ENCODE measurements at regions not wholly inside any gene's neighbourhood (a gene's known extent, or its start where the extent isn't known, plus 50 kb on each side); places are given as distances from the start of the nearest gene placed in this dataset.

DNA sequence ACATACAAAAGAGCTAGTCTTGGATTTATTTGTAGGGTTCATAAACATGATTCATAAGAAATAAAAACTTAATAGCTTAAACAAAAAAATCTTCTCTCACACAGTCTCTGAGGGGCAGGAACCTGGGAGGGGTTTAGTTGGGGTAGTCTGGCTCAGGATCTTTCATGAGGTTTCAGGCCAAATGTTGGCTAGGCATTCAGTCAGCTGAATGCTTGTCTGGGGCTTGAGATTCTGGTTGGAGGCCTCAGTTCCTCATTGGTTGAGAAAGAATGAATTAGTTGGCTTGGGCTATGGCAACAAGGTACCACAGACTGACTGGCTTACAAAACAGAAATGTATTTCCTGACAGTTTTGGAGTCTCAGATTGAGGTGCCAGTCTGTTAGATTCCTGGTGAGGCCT is 74.3 kb downstream of the ANKRD7 start:
- no peak for DNase-seq

- DNase-seq: no peak
Measured at GRCh38 chr7:118300177-118300576, 75.7 kb downstream of the ANKRD7 start.

GRCh38 chr7:118304100-118304499 is 79.6 kb downstream of the ANKRD7 start:
- DNase-seq: no peak

GRCh38 chr7:118305671-118306070 is 81.2 kb downstream of the ANKRD7 start:
- no peak for DNase-seq

DNA sequence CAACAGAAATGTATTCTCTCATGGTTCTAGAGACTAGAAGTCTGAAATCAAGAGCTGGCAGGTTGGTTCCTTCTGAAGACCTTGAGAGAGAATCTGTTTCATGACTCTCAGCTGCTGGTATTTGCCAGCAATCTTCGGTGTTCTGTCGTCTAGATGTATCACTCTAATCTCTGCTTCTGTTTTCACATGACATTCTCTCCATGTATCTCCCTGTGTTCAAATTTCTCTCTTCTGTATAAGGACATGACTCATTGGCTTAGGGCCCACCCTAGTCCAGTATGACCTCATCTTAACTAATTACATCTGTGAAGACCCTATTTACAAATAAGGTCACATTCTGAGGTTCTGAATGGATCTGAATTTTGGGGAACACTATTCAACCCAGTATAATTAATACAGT is 82.3 kb downstream of the ANKRD7 start:
- no peak for DNase-seq

DNA sequence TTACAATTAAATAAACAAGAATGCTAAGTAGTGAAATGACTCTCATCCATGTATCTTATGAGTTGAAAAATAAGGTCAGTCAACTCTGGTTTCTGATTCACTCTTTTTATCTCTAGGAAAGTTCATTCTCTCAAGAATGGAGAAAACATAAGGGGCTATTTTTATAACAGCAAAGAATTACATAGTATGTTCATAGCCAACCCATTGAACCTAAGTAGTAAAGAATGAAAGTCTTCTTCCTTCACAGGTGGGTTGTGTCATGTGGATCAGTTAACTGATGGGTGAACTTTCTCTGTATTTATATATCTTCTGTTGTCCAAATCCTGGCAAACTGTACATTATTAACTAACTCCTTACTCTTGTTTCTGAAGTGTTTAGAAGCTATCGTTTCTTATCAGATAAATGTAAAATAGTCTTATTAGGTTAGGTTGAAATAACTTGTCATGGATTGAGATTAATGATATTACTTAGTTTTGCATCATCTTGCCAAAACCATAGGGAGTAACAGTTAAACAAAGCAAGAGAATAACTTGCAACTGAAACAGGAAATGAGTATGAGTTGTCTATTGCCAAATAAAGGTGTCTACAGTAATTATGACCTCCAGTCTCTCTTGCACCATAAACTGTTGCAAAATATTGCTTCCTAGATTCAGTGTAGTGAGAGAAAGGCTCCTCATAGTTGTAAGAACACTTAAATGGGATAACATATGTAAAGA is 86.8 kb downstream of the ANKRD7 start:
- no peak for DNase-seq

- no peak for DNase-seq
Measured at GRCh38 chr7:118312051-118312450, 87.5 kb downstream of the ANKRD7 start.

- no peak for DNase-seq
Measured at GRCh38 chr7:118312966-118313365, 88.5 kb downstream of the ANKRD7 start.

DNA sequence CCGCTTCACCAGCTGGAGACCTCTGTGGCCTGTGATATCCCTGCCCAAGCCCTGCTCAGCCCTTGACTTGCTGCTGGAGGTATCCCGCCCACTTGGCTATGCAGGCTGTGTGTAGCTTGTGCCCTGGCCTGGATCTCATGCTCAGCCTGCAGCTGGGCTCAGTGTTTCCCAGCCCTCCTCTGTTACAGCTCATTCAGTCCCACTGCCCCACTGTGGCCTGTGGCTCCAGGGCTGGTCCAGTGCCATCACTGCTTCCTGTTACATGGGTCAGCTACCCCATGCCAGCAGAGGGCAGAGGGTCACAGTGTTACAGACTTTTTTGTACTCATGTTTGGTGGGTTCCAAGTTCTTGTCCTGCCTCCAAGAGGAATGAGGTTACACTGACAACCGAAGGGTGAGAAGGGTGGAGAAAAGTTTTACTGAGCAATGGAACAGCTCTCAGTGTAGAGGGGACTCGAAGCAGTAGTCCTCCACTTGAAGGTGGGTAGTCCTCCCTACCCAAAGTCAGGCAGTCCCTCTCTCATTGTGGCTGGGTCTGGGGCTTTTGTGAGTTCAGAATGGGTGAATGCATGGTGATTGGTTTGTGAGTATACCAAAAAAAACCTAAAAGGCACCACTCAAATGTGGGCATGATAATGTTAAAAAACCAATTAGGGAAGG is 100.4 kb downstream of the ANKRD7 start:
- no peak for DNase-seq

DNA sequence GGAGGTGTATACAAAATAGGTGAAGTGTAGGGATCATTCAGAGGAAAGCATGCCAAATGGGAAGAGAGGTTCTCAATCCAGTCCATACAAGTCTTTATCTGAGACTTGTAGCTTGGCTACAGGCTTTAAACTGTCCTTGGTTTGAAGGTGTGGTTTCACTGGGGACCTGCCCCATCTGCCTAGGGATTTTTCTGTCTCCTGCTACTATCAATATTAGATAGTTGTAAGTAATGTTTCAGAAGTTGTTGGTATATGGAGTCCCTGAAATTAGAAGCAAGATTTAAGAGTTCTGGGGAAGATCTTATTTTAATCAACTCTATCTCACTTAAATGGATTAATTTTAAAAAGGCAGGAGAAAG is 100.9 kb downstream of the ANKRD7 start:
- no peak for DNase-seq

DNA sequence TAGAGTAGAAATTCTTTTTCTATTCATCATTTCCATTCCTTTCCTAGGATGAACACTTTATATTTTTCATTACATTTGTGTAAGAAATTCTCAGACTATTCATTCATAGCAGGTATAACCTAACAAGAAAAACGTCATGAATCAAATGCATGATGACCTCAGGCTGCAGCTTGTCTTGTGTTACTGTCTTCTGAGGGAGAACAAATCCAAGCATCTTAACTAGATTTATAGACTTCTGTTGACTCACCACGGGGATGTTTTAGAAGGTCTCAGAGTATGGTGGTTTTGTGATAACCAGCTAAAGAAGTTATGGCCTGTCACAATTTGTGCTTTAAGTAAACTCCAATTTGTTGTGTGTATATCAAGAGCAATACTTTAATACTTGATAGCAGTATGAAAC is 102.7 kb downstream of the ANKRD7 start:
- DNase-seq: no peak

DNA sequence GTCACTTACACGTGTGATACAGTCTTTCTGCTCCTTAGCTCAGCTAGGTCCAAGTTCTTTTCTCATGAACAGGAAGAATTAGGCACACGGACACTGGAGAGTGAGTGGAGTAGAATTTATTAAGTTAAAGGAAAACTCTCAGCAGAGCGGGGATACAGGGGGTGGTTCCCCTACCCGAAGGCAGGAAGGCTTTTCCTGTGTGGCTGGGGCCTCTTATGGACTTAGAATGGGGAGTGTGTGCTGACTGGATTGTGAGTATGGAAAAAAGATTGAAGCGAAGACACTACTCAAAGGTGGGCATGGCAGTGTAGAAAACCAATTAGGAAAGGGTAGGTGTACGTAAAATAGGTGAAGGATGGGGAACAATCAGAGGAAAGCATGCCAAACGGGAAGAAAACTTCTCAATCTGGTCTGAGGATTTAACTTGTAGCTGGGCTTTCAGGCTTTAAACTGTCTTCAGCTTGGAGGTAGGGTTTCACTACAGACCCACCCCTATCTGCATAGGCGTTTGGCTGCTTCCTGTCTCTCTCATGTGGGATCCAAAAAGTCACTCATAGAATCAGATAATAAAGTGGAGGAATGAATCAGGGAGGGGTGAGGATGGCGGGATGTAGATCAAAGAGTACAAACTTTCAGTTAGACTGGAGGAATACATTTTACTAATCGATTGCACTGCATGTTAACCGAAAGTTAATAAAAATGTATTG is 104.2 kb downstream of the ANKRD7 start:
- no peak for DNase-seq

- no peak for DNase-seq
Measured at GRCh38 chr7:118330388-118330787, 105.9 kb downstream of the ANKRD7 start.

DNA sequence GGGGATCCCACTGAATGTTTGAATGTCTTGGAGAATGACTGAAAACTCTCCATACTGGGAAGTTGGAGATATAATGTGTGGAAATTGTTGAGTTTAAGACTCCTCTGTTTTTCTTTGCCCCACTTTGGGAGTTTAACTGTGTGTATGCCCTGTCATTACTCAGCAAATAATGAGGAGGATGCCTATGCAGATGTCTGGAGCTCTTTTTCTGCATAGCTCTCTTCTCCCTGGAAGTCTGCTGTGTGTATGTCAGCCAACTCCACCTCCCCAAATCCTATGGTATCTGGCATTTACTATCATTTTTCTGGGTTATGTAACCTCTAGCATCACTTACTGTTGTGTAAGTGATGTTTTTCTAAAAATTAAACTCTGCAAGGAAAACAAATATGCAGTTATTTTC is 122.2 kb downstream of the ANKRD7 start:
- no peak for DNase-seq

- DNase-seq: no peak
Measured at GRCh38 chr7:118349604-118350003, 125.1 kb downstream of the ANKRD7 start.

DNA sequence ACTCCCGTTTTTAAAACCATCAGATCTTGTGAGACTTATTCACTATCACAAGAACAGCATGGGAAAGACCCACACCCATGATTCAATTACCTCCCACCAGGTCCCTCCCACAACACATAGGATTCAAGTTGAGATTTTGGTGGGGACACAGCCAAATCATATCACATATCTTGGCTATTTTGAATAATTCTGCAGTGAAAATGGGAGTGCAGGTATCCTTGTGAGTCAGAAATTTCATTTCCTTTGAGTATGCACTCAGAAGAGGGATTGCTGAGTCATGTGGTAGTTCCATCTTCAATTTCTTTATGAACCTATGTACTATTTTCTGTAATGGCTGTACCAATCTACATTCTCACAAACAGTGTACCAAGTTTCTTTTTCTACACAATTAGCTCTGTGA is 125.8 kb downstream of the ANKRD7 start:
- DNase-seq: no peak

DNA sequence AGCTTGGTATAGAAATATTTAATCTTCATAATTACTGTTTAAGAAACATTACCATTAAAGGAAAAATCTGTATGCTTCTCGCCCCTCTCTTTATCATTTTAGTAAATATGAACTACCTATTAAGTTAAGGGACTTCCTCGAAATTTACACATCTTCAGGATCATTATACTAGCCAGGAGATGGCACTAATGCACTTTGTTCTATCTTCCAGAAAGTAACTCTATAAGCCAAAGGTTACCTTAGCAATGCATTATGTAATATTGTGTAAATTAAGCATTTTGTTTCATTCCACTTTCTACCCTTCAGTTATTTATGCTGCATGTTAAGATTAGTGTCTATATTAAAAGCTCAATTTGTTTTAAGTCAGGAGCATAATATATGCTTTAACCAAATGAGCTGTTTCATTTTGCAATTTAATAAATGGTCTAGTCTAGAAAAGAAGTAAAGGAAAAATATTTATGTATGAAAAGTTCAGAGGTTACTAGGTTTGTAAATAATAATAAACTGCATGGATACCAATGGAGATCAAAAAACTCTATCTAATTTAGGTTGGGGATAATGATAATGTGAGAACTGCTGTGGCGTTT is 128.5 kb downstream of the ANKRD7 start:
- no peak for DNase-seq

- no peak for DNase-seq
Measured at GRCh38 chr7:118366363-118366762, 141.9 kb downstream of the ANKRD7 start.

DNA sequence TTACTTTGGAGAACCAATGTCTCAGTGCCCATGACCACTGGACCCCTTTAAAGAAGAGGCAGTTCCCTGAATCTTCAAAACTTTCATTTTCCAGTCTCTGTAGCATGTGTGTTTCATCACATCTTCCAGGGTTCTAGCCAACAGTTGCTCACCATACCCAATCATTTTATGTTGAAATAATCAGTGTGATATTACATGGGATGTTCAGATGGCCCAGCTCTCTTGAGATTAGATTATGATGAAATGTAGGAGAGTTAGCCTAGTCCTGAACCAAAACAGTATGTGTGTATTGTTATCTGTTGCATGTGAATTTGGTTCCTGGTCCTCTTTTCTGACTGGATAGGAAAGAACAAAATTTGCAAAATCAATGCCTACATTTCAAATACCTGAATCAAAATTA is 144.5 kb downstream of the ANKRD7 start:
- no peak for DNase-seq

DNA sequence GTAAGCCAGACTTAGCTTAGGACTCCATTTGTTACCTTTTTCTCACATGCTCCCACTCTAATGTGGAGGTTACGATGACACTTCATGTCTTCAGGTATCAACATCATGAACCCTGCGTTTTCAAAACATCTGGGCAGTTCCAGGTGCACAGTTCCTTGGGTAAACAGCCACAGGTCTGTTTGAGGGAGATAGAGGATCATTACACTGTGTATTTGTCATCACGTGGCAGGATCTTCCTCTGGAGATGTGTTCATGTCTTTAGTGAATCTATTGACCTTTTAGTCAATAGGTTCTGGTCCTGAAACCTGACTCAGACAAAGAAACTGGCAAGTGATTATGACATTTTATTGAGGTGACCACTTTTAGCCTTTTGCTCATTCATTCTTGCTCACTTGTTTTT is 145.5 kb downstream of the ANKRD7 start:
- no peak for DNase-seq

GRCh38 chr7:118372530-118372929 is 148.0 kb downstream of the ANKRD7 start:
- DNase-seq: no peak

DNA sequence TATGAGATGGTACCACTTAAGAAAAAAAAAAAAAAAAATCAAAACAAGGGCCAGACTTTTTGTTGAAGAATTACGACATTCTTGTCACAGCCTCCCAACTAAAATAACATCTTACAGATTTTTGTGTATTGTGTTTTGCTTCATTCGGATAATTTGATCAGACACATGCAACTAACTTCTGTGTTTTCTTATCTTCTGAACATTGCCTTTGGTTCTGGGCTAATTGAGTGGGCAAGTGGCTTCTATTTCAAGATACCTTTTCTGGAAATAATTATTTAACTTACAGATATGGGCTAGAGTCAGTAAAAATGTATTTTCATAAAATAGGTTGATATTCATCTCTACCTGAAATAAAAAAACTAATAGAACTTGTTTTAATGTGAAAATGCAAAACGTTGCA is 165.1 kb downstream of the ANKRD7 start:
- no peak for DNase-seq

DNA sequence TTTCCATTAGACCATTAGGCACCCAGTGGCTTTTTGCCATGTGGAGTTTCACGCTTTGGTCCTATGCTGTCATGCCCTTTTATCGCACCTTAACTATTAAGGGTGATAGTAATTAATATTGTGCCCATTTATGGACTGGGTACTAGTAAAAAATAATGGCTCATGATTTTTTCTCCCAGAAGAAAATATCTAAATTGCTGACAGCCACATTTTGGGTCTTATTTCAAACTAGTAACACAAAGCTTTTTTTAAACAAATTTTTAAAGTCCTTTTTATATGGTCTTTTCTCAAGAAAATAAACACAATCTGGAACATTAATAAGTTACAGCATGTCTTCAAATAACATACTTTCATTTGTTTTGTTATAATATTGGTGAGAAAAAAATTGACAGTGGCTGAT is 179.7 kb downstream of the ANKRD7 start:
- no peak for DNase-seq

- no peak for DNase-seq
Measured at GRCh38 chr7:118418433-118418832, 193.9 kb downstream of the ANKRD7 start.

All from NCI-H510A (cell line).